Muscle layer of colon (tissue), 2 donors: ENCODE measurements at regions not wholly inside any gene's neighbourhood (a gene's known extent, or its start where the extent isn't known, plus 50 kb on each side); places are given as distances from the start of the nearest gene placed in this dataset.

Experiments used
- H3K27ac ChIP-seq: one replicate; pipeline ENCODE4 v1.7.0; 2013; ENCODE audit warnings: low read depth, mild to moderate bottlenecking, low read length, moderate library complexity
- H3K27me3 ChIP-seq, 2 donors: one replicate each; pipeline ENCODE4 v1.7.0; 2013; ENCODE audit warnings: low read length in 2 of 2, mild to moderate bottlenecking in 2 of 2; ENCODE audit not compliant: insufficient read depth in 2 of 2, control insufficient read depth in 1 of 2
- H3K36me3 ChIP-seq: one replicate; pipeline ENCODE4 v1.7.0; 2013; ENCODE audit warnings: mild to moderate bottlenecking, low read length; ENCODE audit not compliant: insufficient read depth
- H3K4me1 ChIP-seq: one replicate; pipeline ENCODE4 v1.7.0; 2013; ENCODE audit warnings: mild to moderate bottlenecking, low read length; ENCODE audit not compliant: insufficient read depth
- H3K4me3 ChIP-seq, 2 donors: one replicate each; pipeline ENCODE4 v1.7.0; 2013; ENCODE audit warnings: low read length in 2 of 2, low read depth in 1 of 2, mild to moderate bottlenecking in 1 of 2, moderate library complexity in 1 of 2
- H3K9ac ChIP-seq: one replicate; pipeline ENCODE4 v1.7.0; 2013; ENCODE audit warnings: low read length
- H3K9me3 ChIP-seq: one replicate; pipeline ENCODE4 v1.7.0; 2013; ENCODE audit warnings: mild to moderate bottlenecking, low read length
- donor health status: abdominal sarcoma.
- donor health status: Adenocarcinoma of cecum.

DNA sequence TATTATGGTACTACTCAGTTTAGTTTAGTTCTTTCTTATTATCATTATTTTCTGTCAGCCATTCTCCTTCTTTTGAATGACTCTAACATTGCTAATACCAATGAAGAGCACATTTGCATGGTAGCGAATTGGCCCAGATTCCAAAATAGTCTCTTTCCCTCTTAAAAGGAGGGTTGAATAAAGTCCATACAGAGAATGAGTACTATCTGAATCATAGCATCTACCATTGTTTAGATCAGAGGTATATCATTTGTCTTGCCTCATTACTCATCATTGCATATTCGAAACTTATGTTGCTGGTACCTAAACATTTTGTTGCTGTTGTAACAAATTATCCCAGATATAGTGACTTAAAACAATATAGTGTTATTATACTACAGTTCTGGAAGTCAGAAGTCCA is 1235.3 kb upstream of the ATXN8OS start:
- Histone ChIP-seq H3K36me3 (no peaks in the 10 kb centered on the region), H3K4me3 (no peak overlapping the region), H3K27ac (no peak overlapping the region), H3K4me1 (no peaks in the 10 kb centered on the region), H3K27me3 (no peaks in the 10 kb centered on the region), H3K9me3 (no peaks in the 10 kb centered on the region), H3K9ac (no peak overlapping the region)

DNA sequence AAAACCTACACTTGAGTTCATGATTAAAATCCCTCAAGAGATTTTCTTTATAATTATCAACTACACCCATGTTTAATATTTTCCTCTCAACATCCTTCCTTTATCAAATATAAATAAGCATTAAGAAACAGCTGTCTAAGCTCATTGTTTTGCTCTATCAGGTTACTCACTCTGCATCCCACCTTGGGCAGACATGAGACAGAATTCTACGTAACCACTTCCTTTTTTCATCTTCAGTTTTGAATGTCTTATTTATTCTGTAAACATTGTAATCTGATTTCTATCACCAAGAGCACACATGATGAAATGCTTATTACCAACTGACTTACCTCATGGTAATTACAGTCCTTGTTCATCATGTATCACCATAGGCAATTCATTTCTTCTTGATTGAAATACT is 1256.6 kb upstream of the ATXN8OS start:
- no peak overlapping the region for H3K27ac ChIP-seq
- no peak overlapping the region for H3K9ac ChIP-seq
- H3K4me1 ChIP-seq: no peaks in the 10 kb centered on the region
- no peaks in the 10 kb centered on the region for H3K27me3 ChIP-seq
- H3K4me3 ChIP-seq: no peak overlapping the region
- no peaks in the 10 kb centered on the region for H3K36me3 ChIP-seq
- no peaks in the 10 kb centered on the region for H3K9me3 ChIP-seq

- Histone ChIP-seq H3K4me1 (no peaks in the 10 kb centered on the region), H3K27ac (no peak overlapping the region), H3K4me3 (no peak overlapping the region), H3K9me3 (no peaks in the 10 kb centered on the region), H3K36me3 (no peaks in the 10 kb centered on the region), H3K27me3 (no peaks in the 10 kb centered on the region), H3K9ac (no peak overlapping the region)
Observed at GRCh38 chr13:68850160-68850559, 1257.5 kb upstream of the ATXN8OS start.

GRCh38 chr13:68846663-68847062 is 1261.0 kb upstream of the ATXN8OS start:
- no peaks in the 10 kb centered on the region for H3K36me3 ChIP-seq
- H3K9me3 ChIP-seq: no peaks in the 10 kb centered on the region
- no peak overlapping the region for H3K27ac ChIP-seq
- no peaks in the 10 kb centered on the region for H3K4me1 ChIP-seq
- H3K4me3 ChIP-seq: no peak overlapping the region
- H3K27me3 ChIP-seq: no peaks in the 10 kb centered on the region
- H3K9ac ChIP-seq: no peak overlapping the region

DNA sequence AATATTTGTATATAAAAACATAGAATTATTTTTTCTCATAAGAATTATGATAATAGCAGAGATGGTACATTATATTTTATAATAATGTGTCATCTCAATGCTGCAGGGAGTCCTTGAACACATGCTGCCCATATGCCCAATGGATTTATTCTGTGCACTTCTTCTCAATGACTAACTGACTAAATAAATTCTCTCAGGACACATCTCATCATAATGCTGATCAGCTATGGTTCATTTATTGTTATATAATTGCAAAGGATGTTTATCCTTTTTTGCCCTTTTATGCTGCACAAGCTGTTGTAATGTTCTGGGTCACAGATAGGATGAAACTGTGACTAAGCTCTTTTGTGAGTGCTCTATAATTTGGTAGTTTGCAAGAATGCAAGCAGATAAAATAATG is 1273.3 kb upstream of the ATXN8OS start:
- no peaks in the 10 kb centered on the region for H3K36me3 ChIP-seq
- no peak overlapping the region for H3K4me3 ChIP-seq

DNA sequence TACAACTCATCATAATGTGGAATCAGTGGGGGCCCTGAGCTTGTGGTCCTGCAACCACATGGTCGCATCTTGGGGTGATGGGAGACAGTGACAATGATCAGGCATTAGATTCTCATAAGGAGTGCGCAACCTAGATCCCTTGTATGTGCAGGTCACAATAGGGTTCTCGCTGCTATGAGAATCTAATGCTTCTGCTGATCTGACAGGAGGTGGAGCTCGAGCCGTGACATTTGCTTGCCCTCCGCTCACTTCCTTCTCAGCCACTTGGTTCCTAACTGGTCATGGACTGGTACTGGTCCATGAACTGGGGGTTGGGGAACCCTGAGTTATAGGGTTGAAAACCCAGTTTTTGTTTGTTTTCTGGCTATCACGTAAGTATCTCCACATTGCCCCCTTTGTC is 1290.9 kb upstream of the ATXN8OS start:
- no peaks in the 10 kb centered on the region for H3K36me3 ChIP-seq
- H3K27me3 ChIP-seq: no peaks in the 10 kb centered on the region
- H3K27ac ChIP-seq: no peak overlapping the region
- H3K4me1 ChIP-seq: no peaks in the 10 kb centered on the region
- H3K4me3 ChIP-seq: no peak overlapping the region
- H3K9ac ChIP-seq: no peak overlapping the region
- no peaks in the 10 kb centered on the region for H3K9me3 ChIP-seq

More for the DNA sequence above, 1273.3 kb upstream of the ATXN8OS start:
- Histone ChIP-seq H3K27me3 (no peaks in the 10 kb centered on the region), H3K4me1 (no peaks in the 10 kb centered on the region), H3K27ac (no peak overlapping the region), H3K9me3 (no peaks in the 10 kb centered on the region), H3K9ac (no peak overlapping the region)

DNA sequence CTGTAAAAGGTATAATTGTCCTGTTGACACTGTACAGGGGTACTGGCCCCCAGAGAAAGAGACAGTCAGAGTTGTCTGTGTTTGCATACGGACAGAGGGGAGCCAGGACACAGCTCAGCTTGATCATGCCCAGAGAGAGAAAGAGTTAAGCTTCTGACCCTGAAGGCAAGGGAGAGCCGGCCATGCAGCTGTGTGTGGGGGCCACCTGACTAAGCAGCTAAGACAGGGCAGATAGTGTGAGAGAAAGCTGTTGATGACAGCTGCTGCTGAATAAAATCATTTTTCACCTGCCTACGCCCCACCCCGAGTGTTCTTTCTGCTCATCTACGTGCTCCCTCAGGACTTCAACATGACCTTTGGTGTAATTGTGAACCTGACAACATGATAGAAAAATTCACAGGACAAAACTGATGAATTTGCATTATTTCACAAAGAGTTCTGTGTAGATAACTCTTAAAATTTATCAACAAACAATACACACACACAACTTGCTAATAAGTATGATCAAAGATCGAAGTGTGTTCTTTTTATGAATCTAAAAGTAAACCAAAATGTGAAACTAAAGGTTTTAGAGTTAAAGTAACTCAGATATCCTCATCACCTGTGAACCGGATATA is 1294.3 kb upstream of the ATXN8OS start:
- Histone ChIP-seq H3K4me1 (no peaks in the 10 kb centered on the region), H3K4me3 (no peak overlapping the region), H3K27me3 (no peaks in the 10 kb centered on the region), H3K9me3 (no peaks in the 10 kb centered on the region), H3K27ac (no peak overlapping the region), H3K36me3 (no peaks in the 10 kb centered on the region), H3K9ac (no peak overlapping the region)

DNA sequence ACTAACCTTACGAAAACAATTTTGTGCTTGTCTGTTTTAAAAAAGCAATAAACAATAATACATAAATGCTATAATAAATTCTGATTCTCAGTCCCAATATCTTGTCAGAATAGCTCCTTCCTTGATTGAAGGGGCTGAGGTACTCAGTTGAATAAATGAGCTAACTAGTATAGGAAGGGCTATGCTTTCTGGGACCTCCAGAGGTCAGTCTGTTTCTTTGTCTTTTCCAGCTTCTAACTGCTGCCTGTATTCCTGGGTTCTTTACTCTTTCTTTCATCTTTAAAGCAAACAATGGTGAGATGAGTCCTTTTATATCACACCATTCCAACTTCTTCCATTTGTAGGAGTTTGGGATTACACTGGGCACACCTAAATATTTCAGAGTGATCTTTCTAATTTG is 1297.0 kb upstream of the ATXN8OS start:
- no peaks in the 10 kb centered on the region for H3K36me3 ChIP-seq
- H3K4me1 ChIP-seq: no peaks in the 10 kb centered on the region
- no peak overlapping the region for H3K9ac ChIP-seq
- H3K4me3 ChIP-seq: no peak overlapping the region
- H3K9me3 ChIP-seq: no peaks in the 10 kb centered on the region
- no peak overlapping the region for H3K27ac ChIP-seq
- H3K27me3 ChIP-seq: no peaks in the 10 kb centered on the region

DNA sequence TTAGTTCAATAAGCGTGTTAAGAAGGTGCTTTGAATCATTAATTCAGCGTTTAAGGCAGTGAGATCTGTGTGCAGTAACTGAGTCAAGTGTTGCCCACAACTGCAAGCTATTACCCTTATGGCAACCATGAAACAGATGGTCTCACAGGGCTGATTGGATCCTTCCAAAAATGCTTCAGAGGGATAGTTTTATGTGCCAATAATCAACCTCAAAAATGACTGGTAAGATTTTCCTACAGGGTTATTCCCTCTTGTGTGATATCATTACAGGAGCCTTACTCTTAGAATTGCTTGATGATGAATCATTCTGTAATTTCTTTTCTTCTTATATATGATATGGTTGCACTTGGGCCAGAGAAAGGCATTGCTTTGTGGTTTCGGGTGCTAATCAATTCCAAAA is 1299.2 kb upstream of the ATXN8OS start:
- Histone ChIP-seq H3K27ac (no peak overlapping the region), H3K9ac (no peak overlapping the region), H3K4me1 (no peaks in the 10 kb centered on the region), H3K36me3 (no peaks in the 10 kb centered on the region), H3K9me3 (no peaks in the 10 kb centered on the region), H3K27me3 (no peaks in the 10 kb centered on the region), H3K4me3 (no peak overlapping the region)

GRCh38 chr13:68806125-68806524 is 1301.5 kb upstream of the ATXN8OS start:
- no peaks in the 10 kb centered on the region for H3K27me3 ChIP-seq
- no peaks in the 10 kb centered on the region for H3K4me1 ChIP-seq
- H3K4me3 ChIP-seq: no peak overlapping the region
- no peaks in the 10 kb centered on the region for H3K36me3 ChIP-seq
- no peak overlapping the region for H3K9ac ChIP-seq
- no peak overlapping the region for H3K27ac ChIP-seq
- H3K9me3 ChIP-seq: no peaks in the 10 kb centered on the region

- Histone ChIP-seq H3K27ac (no peak overlapping the region), H3K27me3 (no peaks in the 10 kb centered on the region), H3K4me3 (no peak overlapping the region), H3K36me3 (no peaks in the 10 kb centered on the region), H3K4me1 (no peaks in the 10 kb centered on the region), H3K9me3 (no peaks in the 10 kb centered on the region), H3K9ac (no peak overlapping the region)
Observed at GRCh38 chr13:68784275-68784674, 1323.4 kb upstream of the ATXN8OS start.

- Histone ChIP-seq H3K4me1 (no peaks in the 10 kb centered on the region), H3K9me3 (no peaks in the 10 kb centered on the region), H3K27me3 (no peaks in the 10 kb centered on the region), H3K36me3 (no peaks in the 10 kb centered on the region), H3K27ac (no peak overlapping the region), H3K9ac (no peak overlapping the region), H3K4me3 (no peak overlapping the region)
Observed at GRCh38 chr13:68759617-68760016, 1348.0 kb upstream of the ATXN8OS start.
